IMR-90 (cell line): ENCODE measurements at regions not wholly inside any gene's neighbourhood (a gene's known extent, or its start where the extent isn't known, plus 50 kb on each side); places are given as distances from the start of the nearest gene placed in this dataset.

ENCODE experiments used
- ATAC-seq: fragments of 200-7000 bp; cut with Tn5 transposase; 2 replicates; pipeline ENCODE4 v1.9.1; 2020; ENCODE audit warnings: low read depth, mild to moderate bottlenecking, moderate library complexity
- BruUV-seq: library from RNA; stranded (reverse); fragments of 400-500 nt; replicated peaks from 2 replicates; lab custom pipeline; 2021; lab: Mats Ljungman, UMichigan
- CTCF ChIA-PET: fragments of 300-600 bp; formaldehyde crosslinking; extraction: SDS; loops from one replicate; lab custom pipeline; 2021; ENCODE audit warnings: antibody characterized with exemption; lab: Yijun Ruan, JAX
- POLR2A ChIA-PET: fragments of 300-600 bp; sonication (Branson Sonifier 250); formaldehyde crosslinking; loops from one replicate; lab custom pipeline; 2022; ENCODE audit warnings: antibody characterized with exemption; ENCODE audit not compliant: unreplicated experiment; lab: Charles Lee
- DNase-seq: peaks from one replicate; pipeline ENCODE4 v3.0.0; 2013
- H2AFZ ChIP-seq: replicated peaks from 2 replicates; pipeline ENCODE3; 2013; ENCODE audit warnings: low read length, mild to moderate bottlenecking; ENCODE audit not compliant: poor library complexity
- H2AK5ac ChIP-seq: 2 replicates; pipeline ENCODE4 v1.6.1; 2013; ENCODE audit warnings: low read depth, low read length, inconsistent platforms
- H2AK9ac ChIP-seq: replicated peaks from 2 replicates; pipeline ENCODE3; 2013; ENCODE audit warnings: mild to moderate bottlenecking, low read depth, low read length, moderate library complexity; ENCODE audit not compliant: poor library complexity
- H2BK120ac ChIP-seq: 2 replicates; pipeline ENCODE4 v1.6.1; 2013; ENCODE audit warnings: low read depth, low read length, inconsistent platforms
- H2BK15ac ChIP-seq: 3 replicates; pipeline ENCODE4 v1.6.1; 2013; ENCODE audit warnings: low read depth, low read length, inconsistent platforms
- H2BK20ac ChIP-seq: 2 replicates; pipeline ENCODE4 v1.6.1; 2013; ENCODE audit warnings: low read depth, mild to moderate bottlenecking, inconsistent platforms, low read length, moderate library complexity
- H2BK5ac ChIP-seq: 2 replicates; pipeline ENCODE4 v1.6.1; 2013; ENCODE audit warnings: mild to moderate bottlenecking, low read depth, low read length, inconsistent platforms; ENCODE audit not compliant: poor library complexity, severe bottlenecking
- H3K14ac ChIP-seq: replicated peaks from 2 replicates; pipeline ENCODE4 v1.6.1; 2013; ENCODE audit warnings: low read depth, low read length, inconsistent platforms
- H3K18ac ChIP-seq: 2 replicates; pipeline ENCODE4 v1.6.1; 2013; ENCODE audit warnings: low read depth, low read length, control low read depth
- H3K23ac ChIP-seq: 2 replicates; pipeline ENCODE4 v1.6.1; 2013; ENCODE audit warnings: low read depth, low read length, inconsistent platforms
- H3K27ac ChIP-seq: 2 replicates; pipeline ENCODE4 v1.5.1; 2013; ENCODE audit warnings: mild to moderate bottlenecking, control low read depth, low read length; ENCODE audit not compliant: insufficient read depth
- H3K27me3 ChIP-seq: 2 replicates; pipeline ENCODE4 v1.6.1; 2013; ENCODE audit warnings: low read length; ENCODE audit not compliant: control insufficient read depth, insufficient read depth
- H3K36me3 ChIP-seq: 2 replicates; pipeline ENCODE4 v1.6.1; 2013; ENCODE audit warnings: low read length, mixed read lengths; ENCODE audit not compliant: control insufficient read depth, insufficient read depth
- H3K4ac ChIP-seq: 2 replicates; pipeline ENCODE4 v1.6.1; 2013; ENCODE audit warnings: low read depth, low read length, inconsistent platforms
- H3K4me1 ChIP-seq: 2 replicates; pipeline ENCODE4 v1.6.1; 2013; ENCODE audit warnings: low read length, mixed read lengths; ENCODE audit not compliant: control insufficient read depth, insufficient read depth
- H3K4me2 ChIP-seq: 2 replicates; pipeline ENCODE4 v1.6.1; 2013; ENCODE audit warnings: low read depth, mild to moderate bottlenecking, control low read depth, low read length, moderate library complexity
- H3K4me3 ChIP-seq: 2 replicates; pipeline ENCODE4 v1.5.1; 2013; ENCODE audit warnings: low read depth, mild to moderate bottlenecking, control low read depth, low read length, moderate library complexity; ENCODE audit not compliant: insufficient read depth
- H3K56ac ChIP-seq: 2 replicates; pipeline ENCODE4 v1.6.1; 2013; ENCODE audit warnings: low read length, inconsistent platforms; ENCODE audit not compliant: insufficient read depth; ENCODE audit errors: extremely low read depth
- H3K79me1 ChIP-seq, 2 experiments: 2 replicates each; pipeline ENCODE4 v1.6.1; 2013; ENCODE audit warnings: low read length in 2 of 2, inconsistent platforms in 1 of 2, low read depth in 1 of 2
- H3K9ac ChIP-seq: 2 replicates; pipeline ENCODE4 v1.6.1; 2013; ENCODE audit warnings: low read depth, low read length, control low read depth
- H3K9me1 ChIP-seq: 2 replicates; pipeline ENCODE4 v1.6.1; 2013; ENCODE audit warnings: low read length, inconsistent platforms; ENCODE audit not compliant: insufficient read depth
- H3K9me3 ChIP-seq: 2 replicates; pipeline ENCODE4 v1.6.1; 2013; ENCODE audit warnings: low read length; ENCODE audit not compliant: control insufficient read depth, insufficient read depth
- H4K20me1 ChIP-seq: 2 replicates; pipeline ENCODE4 v1.6.1; 2013; ENCODE audit warnings: low read length, inconsistent platforms; ENCODE audit not compliant: insufficient read depth
- H4K5ac ChIP-seq: 2 replicates; pipeline ENCODE4 v1.6.1; 2013; ENCODE audit warnings: mild to moderate bottlenecking, low read depth, low read length, control low read depth
- H4K8ac ChIP-seq, 2 experiments: 2 replicates each; pipeline ENCODE4 v1.6.1; 2013; ENCODE audit warnings: low read depth in 2 of 2, low read length in 2 of 2, control low read depth in 1 of 2, inconsistent platforms in 1 of 2
- H4K91ac ChIP-seq: 2 replicates; pipeline ENCODE4 v1.6.1; 2013; ENCODE audit warnings: low read depth, low read length, inconsistent platforms; ENCODE audit not compliant: insufficient read depth
- BHLHE40 ChIP-seq: fragments of 150-350 bp; IDR thresholded peaks from 2 replicates; pipeline ENCODE4 v1.6.1; 2016; ENCODE audit warnings: mild to moderate bottlenecking, low read depth, low read length
- CEBPB ChIP-seq: IDR thresholded peaks from 2 replicates; pipeline ENCODE4 v1.6.1; 2012; ENCODE audit warnings: low read depth, low read length, improper control_type of control experiment
- CTCF ChIP-seq: conservative IDR thresholded peaks from 2 replicates; pipeline ENCODE4 v1.5.1; 2012; ENCODE audit warnings: mild to moderate bottlenecking, low read depth, low read length, improper control_type of control experiment
- ELK1 ChIP-seq: fragments of 150-350 bp; IDR thresholded peaks from 2 replicates; pipeline ENCODE4 v1.6.1; 2016; ENCODE audit warnings: low read depth, mild to moderate bottlenecking, low read length, moderate library complexity, borderline replicate concordance
- MAFK ChIP-seq: IDR thresholded peaks from 2 replicates; pipeline ENCODE4 v1.6.1; 2012; ENCODE audit warnings: low read depth, low read length, improper control_type of control experiment
- MAZ ChIP-seq: IDR thresholded peaks from 2 replicates; pipeline ENCODE4 v1.6.1; 2012; ENCODE audit warnings: low read depth, mild to moderate bottlenecking, low read length, improper control_type of control experiment, moderate library complexity, borderline replicate concordance
- MXI1 ChIP-seq: IDR thresholded peaks from 2 replicates; pipeline ENCODE4 v1.6.1; 2012; ENCODE audit warnings: low read depth, mild to moderate bottlenecking, low read length, moderate library complexity, borderline replicate concordance
- NFE2L2 ChIP-seq: fragments of 150-350 bp; IDR thresholded peaks from 2 replicates; pipeline ENCODE4 v1.6.1; 2016; ENCODE audit warnings: low read depth, mild to moderate bottlenecking, low read length
- POLR2A ChIP-seq: IDR thresholded peaks from 2 replicates; pipeline ENCODE4 v1.6.1; 2012; ENCODE audit warnings: mild to moderate bottlenecking, low read depth, low read length
- RAD21 ChIP-seq: IDR thresholded peaks from 2 replicates; pipeline ENCODE4 v1.6.1; 2012; ENCODE audit warnings: low read length, improper control_type of control experiment
- RFX5 ChIP-seq: IDR thresholded peaks from 2 replicates; pipeline ENCODE4 v1.8.0; 2012; ENCODE audit warnings: low read depth, mild to moderate bottlenecking, low read length, moderate library complexity
- SMC3 ChIP-seq: fragments of 150-350 bp; IDR thresholded peaks from 2 replicates; pipeline ENCODE4 v1.6.1; 2016; ENCODE audit warnings: low read depth, mild to moderate bottlenecking, antibody characterized with exemption, low read length, moderate library complexity
- WGBS, 2 experiments: methylation state at CpG; one replicate each; pipeline versions ENCODE4 v1.1.5 to v1.1.7; 2013; ENCODE audit warnings: missing lambda C conversion rate in 2 of 2; ENCODE audit not compliant: insufficient read length in 1 of 2; ENCODE audit errors: extremely low coverage in 2 of 2; 5-methylcytosine and 5-hydroxymethylcytosine counted together
- dilution Hi-C: fragments of 300-500 bp; cut with HindIII; formaldehyde crosslinking; loops from one replicate; pipeline ENCODE4 v1.14.3; 2018; ENCODE audit warnings: low sequenced_read_pairs; ENCODE audit not compliant: unreplicated experiment
- in situ Hi-C: fragments of 300-500 bp; cut with MboI; formaldehyde crosslinking; loops from 3 replicates; pipeline ENCODE4 v1.14.3; 2019; ENCODE audit warnings: low sequenced_read_pairs, inconsistent platforms, mixed read lengths
- intact Hi-C: fragments of 100-400 bp; cut with micrococcal nuclease; formaldehyde crosslinking; loops from 2 replicates; pipeline ENCODE4 v1.10.0; 2022

GRCh38 chr10:52949899-52950298 is 177.3 kb upstream of the MBL2 start:
- dilution Hi-C loops (no loop called here), intact Hi-C loops (loop anchor here (10.0 kb wide), 1 partner anchor 135 kb away; no protein-coding TSS in a partner anchor), in situ Hi-C loops (no loop called here)
- Histone ChIP-seq H3K18ac (no peak overlapping the region), H3K36me3 (no peaks in the 10 kb centered on the region), H4K5ac (no peak overlapping the region), H3K23ac (no peak overlapping the region), H3K4me3 (no peak overlapping the region), H2BK20ac (no peak overlapping the region), H3K9me1 (no peaks in the 10 kb centered on the region), H2BK5ac (no peak overlapping the region), H3K14ac (no peak overlapping the region), H3K79me1 (no peaks in the 10 kb centered on the region), H3K27me3 (peaks cover 2% of the 10 kb centered on the region), H3K27ac (no peak overlapping the region), H3K4me1 (no peaks in the 10 kb centered on the region), H2AFZ (no peak overlapping the region), H4K20me1 (no peaks in the 10 kb centered on the region), H4K91ac (no peak overlapping the region), H3K9me3 (no peaks in the 10 kb centered on the region), H3K4ac (no peak overlapping the region), H4K8ac (no peak overlapping the region), H3K56ac (no peak overlapping the region), H3K9ac (no peak overlapping the region), H2BK120ac (no peak overlapping the region), H2BK15ac (no peak overlapping the region), H2AK5ac (no peak overlapping the region), H2AK9ac (no peak overlapping the region), H3K4me2 (no peak overlapping the region)
- 77% methylated on average over 7 of the region's 13 CpGs; no CpG with 5 or more reads in 1 of the 2 experiments for WGBS, 2 experiments
- TF ChIP-seq CEBPB (no peak), BHLHE40 (no peak), RAD21 (no peak), SMC3 (no peak), MAFK (no peak), MXI1 (no peak), POLR2A (no peak), NFE2L2 (no peak), CTCF (no peak), RFX5 (no peak), ELK1 (no peak), MAZ (no peak)
- POLR2A ChIA-PET = no interaction called here
- CTCF ChIA-PET = interaction anchor here (3.2 kb wide), 1 partner anchor 132 kb away, joined by 9 read pairs; no protein-coding TSS in a partner anchor
- no peak for DNase-seq
- BruUV-seq = no TSS peak
- ATAC-seq = no peak
